Uterus (tissue), 3 donors: ENCODE measurements at regions not wholly inside any gene's neighbourhood (a gene's known extent, or its start where the extent isn't known, plus 50 kb on each side); places are given as distances from the start of the nearest gene placed in this dataset.

Experiments used
- DNase-seq, 2 donors: peaks; one replicate each; pipeline ENCODE4 v3.0.0-alpha.2; 2019 to 2020
- H3K27ac ChIP-seq, 2 donors: fragments of 200-600 bp; sonication (generic); 1 replicate in 1 of 2; 2 replicates in 1 of 2; pipeline ENCODE4 v1.5.1; 2016 to 2018
- H3K27me3 ChIP-seq, 2 donors: fragments of 200-600 bp; sonication (generic); one replicate each; pipeline ENCODE4 v1.5.1; 2018 to 2019; ENCODE audit warnings: control low read depth in 1 of 2
- H3K36me3 ChIP-seq, 2 donors: fragments of 200-600 bp; sonication (generic); one replicate each; pipeline ENCODE4 v1.5.1; 2019; ENCODE audit warnings: control low read depth in 1 of 2
- H3K4me1 ChIP-seq, 2 donors: fragments of 200-600 bp; sonication (generic); one replicate each; pipeline ENCODE4 v1.5.1; 2018 to 2019; ENCODE audit warnings: control low read depth in 1 of 2
- H3K4me3 ChIP-seq, 2 donors: fragments of 200-600 bp; sonication (generic); 1 replicate in 1 of 2; 2 replicates in 1 of 2; pipeline ENCODE4 v1.5.1; 2018 to 2019; ENCODE audit warnings: mild to moderate bottlenecking in 1 of 2
- H3K9me3 ChIP-seq, 2 donors: fragments of 200-600 bp; sonication (generic); one replicate each; pipeline ENCODE4 v1.5.1; 2019; ENCODE audit warnings: control low read depth in 1 of 2
- POLR2A ChIP-seq, 2 donors: fragments of 450-650 bp; IDR thresholded peaks; one replicate each; pipeline ENCODE4 v1.6.1; 2016; ENCODE audit warnings: antibody characterized with exemption in 2 of 2, mild to moderate bottlenecking in 1 of 2, moderate library complexity in 1 of 2
- intact Hi-C: fragments of 100-400 bp; cut with DNase I; formaldehyde crosslinking; loops from one replicate; pipeline ENCODE4 v1.15.1; 2023; ENCODE audit warnings: low total_unique reads
- TF ChIP-seq, protein P1 (sequence below), 4 experiments: fragments of 200-600 bp in 2 of 4; fragments of 450-650 bp in 2 of 4; sonication (generic) in 2 of 4; IDR thresholded peaks; one replicate each; pipeline ENCODE4 v1.5.1; 2016 to 2019; ENCODE audit warnings: antibody characterized with exemption in 4 of 4, mild to moderate bottlenecking in 2 of 4, moderate library complexity in 1 of 4
- donor health status: DM: yes; HTN: yes; CAD: no.

DNA sequence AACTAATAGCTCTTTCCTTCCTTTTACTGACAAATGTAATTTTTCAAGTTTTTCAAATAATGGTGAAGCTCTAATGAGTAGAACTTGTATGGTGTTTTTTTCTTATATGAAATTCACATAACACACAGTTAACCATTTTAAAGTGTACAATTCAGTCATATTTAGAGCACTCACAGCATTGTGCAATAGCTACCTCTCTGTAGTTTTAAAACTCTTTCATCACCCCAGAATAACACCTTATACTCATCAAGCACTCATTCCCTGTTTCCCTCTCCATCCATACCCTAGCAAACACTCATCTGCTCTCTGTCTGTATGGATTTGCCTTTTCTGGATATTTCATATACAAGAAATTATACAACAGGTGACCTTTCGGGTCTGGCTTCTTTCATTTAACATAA is 207.9 kb upstream of the SLC38A2 start:
- no peak for DNase-seq
- Histone ChIP-seq H3K27ac (no peak overlapping the region), H3K4me1 (no peaks in the 10 kb centered on the region), H3K27me3 (no peaks in the 10 kb centered on the region), H3K4me3 (no peak overlapping the region), H3K9me3 (no peaks in the 10 kb centered on the region), H3K36me3 (no peaks in the 10 kb centered on the region)
- no peak for TF ChIP-seq POLR2A (IDR thresholded peaks at IDR 0.05)
- TF ChIP-seq, protein P1, sequence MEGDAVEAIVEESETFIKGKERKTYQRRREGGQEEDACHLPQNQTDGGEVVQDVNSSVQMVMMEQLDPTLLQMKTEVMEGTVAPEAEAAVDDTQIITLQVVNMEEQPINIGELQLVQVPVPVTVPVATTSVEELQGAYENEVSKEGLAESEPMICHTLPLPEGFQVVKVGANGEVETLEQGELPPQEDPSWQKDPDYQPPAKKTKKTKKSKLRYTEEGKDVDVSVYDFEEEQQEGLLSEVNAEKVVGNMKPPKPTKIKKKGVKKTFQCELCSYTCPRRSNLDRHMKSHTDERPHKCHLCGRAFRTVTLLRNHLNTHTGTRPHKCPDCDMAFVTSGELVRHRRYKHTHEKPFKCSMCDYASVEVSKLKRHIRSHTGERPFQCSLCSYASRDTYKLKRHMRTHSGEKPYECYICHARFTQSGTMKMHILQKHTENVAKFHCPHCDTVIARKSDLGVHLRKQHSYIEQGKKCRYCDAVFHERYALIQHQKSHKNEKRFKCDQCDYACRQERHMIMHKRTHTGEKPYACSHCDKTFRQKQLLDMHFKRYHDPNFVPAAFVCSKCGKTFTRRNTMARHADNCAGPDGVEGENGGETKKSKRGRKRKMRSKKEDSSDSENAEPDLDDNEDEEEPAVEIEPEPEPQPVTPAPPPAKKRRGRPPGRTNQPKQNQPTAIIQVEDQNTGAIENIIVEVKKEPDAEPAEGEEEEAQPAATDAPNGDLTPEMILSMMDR (IDR thresholded peaks at IDR 0.05) = no peak
- intact Hi-C loops = no loop called here

DNA sequence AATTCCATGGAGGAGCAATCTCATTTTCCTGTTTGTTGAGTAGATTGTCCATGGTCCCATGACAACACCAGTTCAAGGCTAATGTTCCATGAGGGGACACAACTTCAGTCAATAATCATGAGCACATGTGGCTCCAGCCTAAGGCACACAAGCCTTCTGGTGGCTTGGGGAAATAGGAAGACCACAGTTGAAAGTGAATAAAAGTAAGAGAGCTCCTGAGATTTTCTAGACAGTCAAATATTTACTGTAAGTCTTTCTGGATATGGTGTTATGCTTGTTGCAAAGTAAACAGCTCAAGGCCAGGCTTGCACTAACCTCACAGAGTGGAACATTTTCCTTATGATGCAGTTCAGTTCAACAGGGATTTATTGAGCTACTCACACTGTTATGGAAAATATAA is 206.9 kb upstream of the SLC38A2 start:
- no peaks in the 10 kb centered on the region for H3K36me3 ChIP-seq
- H3K4me1 ChIP-seq = no peaks in the 10 kb centered on the region
- intact Hi-C loops = no loop called here
- H3K4me3 ChIP-seq = no peak overlapping the region
- DNase-seq = no peak
- H3K9me3 ChIP-seq = no peaks in the 10 kb centered on the region
- H3K27ac ChIP-seq = no peak overlapping the region
- no peaks in the 10 kb centered on the region for H3K27me3 ChIP-seq
- TF ChIP-seq POLR2A (IDR thresholded peaks at IDR 0.05) = no peak
- TF ChIP-seq, protein P1 (IDR thresholded peaks at IDR 0.05) = no peak

DNA sequence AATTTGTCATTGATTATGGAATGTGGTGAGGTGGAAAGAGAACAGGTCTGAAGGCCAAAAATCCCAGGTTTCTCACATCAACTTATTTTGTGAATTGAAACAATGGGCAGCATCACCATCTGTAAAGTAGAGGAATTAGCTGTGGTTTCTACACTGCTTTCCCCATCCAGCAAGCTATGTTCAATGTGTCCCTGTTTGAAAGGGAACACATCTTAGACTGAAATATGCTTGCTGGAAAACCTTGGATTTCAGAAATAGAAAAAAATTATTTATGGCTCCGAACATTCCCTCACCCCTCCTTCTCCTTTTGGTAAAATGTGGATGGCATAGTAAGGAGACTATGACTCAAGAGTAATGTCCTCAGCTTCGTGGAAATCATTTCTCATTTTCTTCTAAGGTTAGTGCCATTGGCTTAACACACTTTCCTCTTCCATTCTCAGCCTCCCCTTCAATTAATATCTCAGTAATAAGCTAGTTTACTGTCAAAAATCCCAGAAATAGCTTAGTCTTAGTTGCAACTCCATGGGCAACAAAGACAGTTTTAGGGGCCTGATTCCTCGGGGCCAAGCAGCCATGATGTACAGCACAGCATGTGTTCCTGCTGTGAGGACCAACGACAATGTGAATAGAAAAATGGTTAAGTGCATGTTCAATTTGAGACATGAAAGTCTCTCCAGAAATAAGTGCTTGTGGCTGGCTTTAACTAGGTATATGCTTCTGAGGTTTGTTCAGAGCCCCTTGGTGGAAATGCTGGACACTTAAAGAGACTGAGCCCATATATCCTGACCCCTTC is 205.8 kb upstream of the SLC38A2 start:
- Histone ChIP-seq H3K9me3 (no peaks in the 10 kb centered on the region), H3K36me3 (no peaks in the 10 kb centered on the region), H3K4me3 (no peak overlapping the region), H3K4me1 (no peaks in the 10 kb centered on the region), H3K27me3 (no peaks in the 10 kb centered on the region), H3K27ac (peak overlapping the region; percentile 16 to 22)
- intact Hi-C loops = no loop called here
- TF ChIP-seq, protein P1 (IDR thresholded peaks at IDR 0.05) = no peak
- no peak for TF ChIP-seq POLR2A (IDR thresholded peaks at IDR 0.05)
- DNase-seq = no peak

DNA sequence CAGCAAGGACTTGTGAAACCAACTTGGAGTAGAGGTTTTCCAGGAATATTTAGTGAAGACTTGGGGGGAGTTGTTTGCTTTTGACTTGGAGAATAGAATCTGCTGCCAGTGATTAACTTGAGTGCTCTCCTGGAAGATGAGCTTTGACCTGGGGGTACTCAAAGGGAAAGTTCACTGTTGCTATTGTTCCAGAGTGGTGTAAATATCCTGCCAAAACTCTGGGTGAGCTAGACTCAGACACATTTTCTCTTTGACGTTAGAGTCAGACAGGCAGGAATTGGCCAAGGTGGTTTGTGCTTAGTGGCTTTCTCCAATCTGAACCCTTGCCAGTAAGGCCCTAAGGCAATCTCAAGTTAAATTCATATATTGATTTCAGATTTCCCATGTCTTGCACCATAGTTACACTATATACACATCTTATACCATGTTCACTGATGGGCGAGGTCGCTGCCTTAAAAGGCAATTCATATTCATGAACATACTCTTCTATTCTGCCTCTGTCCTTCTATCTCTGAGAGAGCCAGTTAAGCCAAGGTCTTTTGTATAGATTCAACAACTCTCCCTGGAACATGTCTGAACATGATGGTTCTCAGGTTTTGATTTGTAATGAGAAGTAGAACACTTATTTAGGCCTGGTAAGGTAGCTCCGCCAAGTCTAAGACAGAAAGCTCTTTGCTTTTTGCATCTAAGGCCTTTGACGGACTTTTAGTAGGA is 204.6 kb upstream of the SLC38A2 start:
- Histone ChIP-seq H3K36me3 (no peaks in the 10 kb centered on the region), H3K27ac (no peak overlapping the region), H3K9me3 (no peaks in the 10 kb centered on the region), H3K4me3 (no peak overlapping the region), H3K4me1 (no peaks in the 10 kb centered on the region), H3K27me3 (no peaks in the 10 kb centered on the region)
- intact Hi-C loops = no loop called here
- TF ChIP-seq, protein P1 (IDR thresholded peaks at IDR 0.05) = no peak
- TF ChIP-seq POLR2A (IDR thresholded peaks at IDR 0.05) = no peak
- no peak for DNase-seq

DNA sequence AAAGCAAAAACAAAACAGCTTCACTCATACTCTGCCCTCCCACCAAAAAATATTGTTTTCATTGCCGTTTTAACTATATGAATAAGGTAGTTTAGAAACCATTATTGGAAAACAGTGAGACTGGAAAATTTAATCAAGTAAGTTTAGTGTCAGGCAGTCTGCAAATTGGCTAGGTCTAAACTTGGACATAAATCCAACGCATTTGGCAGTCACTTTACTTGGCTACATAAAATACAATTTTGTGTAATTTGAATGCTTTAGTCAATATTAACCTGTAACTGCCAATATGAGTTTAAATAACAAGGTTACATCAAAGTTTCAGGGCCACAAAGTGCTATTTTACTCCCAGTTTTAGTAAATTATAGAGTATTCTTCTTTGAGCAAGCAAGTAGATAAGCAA is 202.3 kb upstream of the SLC38A2 start:
- intact Hi-C loops = no loop called here
- Histone ChIP-seq H3K9me3 (no peaks in the 10 kb centered on the region), H3K36me3 (no peaks in the 10 kb centered on the region), H3K4me3 (no peak overlapping the region), H3K4me1 (no peaks in the 10 kb centered on the region), H3K27me3 (no peaks in the 10 kb centered on the region), H3K27ac (no peak overlapping the region)
- DNase-seq = no peak
- no peak for TF ChIP-seq POLR2A (IDR thresholded peaks at IDR 0.05)
- TF ChIP-seq, protein P1 (IDR thresholded peaks at IDR 0.05) = no peak
